ENCODE measurements at regions not wholly inside any gene's neighbourhood (a gene's known extent, or its start where the extent isn't known, plus 50 kb on each side); places are given as distances from the start of the nearest gene placed in this dataset.

GRCh38 chr3:43783987-43784639 is 93.4 kb downstream of the ABHD5 start:
- no peak for FAIRE-seq
- no peak for DNase-seq (ENCODE audit: low spot score)

GRCh38 chr3:43784640-43785011 is 93.9 kb downstream of the ABHD5 start:
- no peak for DNase-seq (ENCODE audit: low spot score)
- FAIRE-seq = no peak

- DNase-seq (ENCODE audit: low spot score) (no peak), FAIRE-seq (no peak)
Measured at GRCh38 chr3:43785551-43785950, 94.8 kb downstream of the ABHD5 start.

- no peak for DNase-seq (ENCODE audit: low spot score)
- FAIRE-seq = no peak
Measured at GRCh38 chr3:43786102-43786501, 95.4 kb downstream of the ABHD5 start.

- FAIRE-seq (no peak), DNase-seq (ENCODE audit: low spot score) (no peak)
Measured at GRCh38 chr3:43786526-43787305, 96.0 kb downstream of the ABHD5 start.

GRCh38 chr3:43787330-43787729 is 96.6 kb downstream of the ABHD5 start:
- DNase-seq (ENCODE audit: low spot score) = no peak

GRCh38 chr3:43789028-43789427 is 98.3 kb downstream of the ABHD5 start:
- DNase-seq (ENCODE audit: low spot score) (no peak), FAIRE-seq (no peak)

More at GRCh38 chr3:43787330-43787729, 96.6 kb downstream of the ABHD5 start:
- FAIRE-seq = no peak

GRCh38 chr3:43790060-43790459 is 99.3 kb downstream of the ABHD5 start:
- no peak for FAIRE-seq
- DNase-seq (ENCODE audit: low spot score) = no peak

- no peak for FAIRE-seq
Measured at GRCh38 chr3:43790476-43790875, 99.7 kb downstream of the ABHD5 start.

GRCh38 chr3:43791246-43791645 is 100.5 kb downstream of the ABHD5 start:
- DNase-seq (ENCODE audit: low spot score) (no peak), FAIRE-seq (no peak)

More at GRCh38 chr3:43790476-43790875, 99.7 kb downstream of the ABHD5 start:
- DNase-seq (ENCODE audit: low spot score) = no peak

- DNase-seq (ENCODE audit: low spot score) (no peak), FAIRE-seq (no peak)
Measured at GRCh38 chr3:43792904-43793303, 102.2 kb downstream of the ABHD5 start.

- DNase-seq (ENCODE audit: low spot score) (no peak), FAIRE-seq (no peak)
Measured at GRCh38 chr3:43793648-43794372, 103.1 kb downstream of the ABHD5 start.

- FAIRE-seq (no peak), DNase-seq (ENCODE audit: low spot score) (no peak)
Measured at GRCh38 chr3:43794776-43795175, 104.0 kb downstream of the ABHD5 start.

GRCh38 chr3:43795491-43795890 is 104.8 kb downstream of the ABHD5 start:
- no peak for DNase-seq (ENCODE audit: low spot score)
- no peak for FAIRE-seq

GRCh38 chr3:43796041-43796596 is 105.4 kb downstream of the ABHD5 start:
- no peak for DNase-seq (ENCODE audit: low spot score)
- no peak for FAIRE-seq

- no peak for FAIRE-seq
- no peak for DNase-seq (ENCODE audit: low spot score)
Measured at GRCh38 chr3:43797794-43798193, 107.1 kb downstream of the ABHD5 start.

GRCh38 chr3:43810797-43811196 is 120.1 kb downstream of the ABHD5 start:
- DNase-seq (ENCODE audit: low spot score) (no peak), FAIRE-seq (no peak)

- no peak for FAIRE-seq
- no peak for DNase-seq (ENCODE audit: low spot score)
Measured at GRCh38 chr3:43814461-43814860, 123.7 kb downstream of the ABHD5 start.

- DNase-seq (ENCODE audit: low spot score) (no peak), FAIRE-seq (no peak)
Measured at GRCh38 chr3:43816372-43816771, 125.6 kb downstream of the ABHD5 start.

GRCh38 chr3:43817064-43817463 is 126.3 kb downstream of the ABHD5 start:
- FAIRE-seq (no peak), DNase-seq (ENCODE audit: low spot score) (no peak)

- no peak for DNase-seq (ENCODE audit: low spot score)
- FAIRE-seq = no peak
Measured at GRCh38 chr3:43817825-43818224, 127.1 kb downstream of the ABHD5 start.

GRCh38 chr3:43818229-43818628 is 127.5 kb downstream of the ABHD5 start:
- FAIRE-seq = no peak

More at GRCh38 chr3:43818229-43818628, 127.5 kb downstream of the ABHD5 start:
- DNase-seq (ENCODE audit: low spot score) = no peak

Data from urothelium cell line (cell line).